Bronchial epithelial cell (primary cell): ENCODE measurements at regions not wholly inside any gene's neighbourhood (a gene's known extent, or its start where the extent isn't known, plus 50 kb on each side); places are given as distances from the start of the nearest gene placed in this dataset.

Experiments
- DNase-seq: peaks from one replicate; pipeline ENCODE4 v3.0.0-alpha.2; 2010; ENCODE audit warnings: low read depth
- FAIRE-seq: peaks from 2 replicates; lab custom pipeline; 2011; peaks lifted over from hg19 to GRCh38; lab: Jason Lieb, UNC
- H3K27me3 ChIP-seq: 2 replicates; pipeline ENCODE4 v1.5.1; 2011; ENCODE audit warnings: low read length; ENCODE audit not compliant: control insufficient read depth, insufficient read depth
- H3K36me3 ChIP-seq: 2 replicates; pipeline ENCODE4 v1.5.1; 2011; ENCODE audit warnings: low read length; ENCODE audit not compliant: control insufficient read depth, insufficient read depth
- H3K4me3 ChIP-seq: 2 replicates; pipeline ENCODE4 v1.5.1; 2011; ENCODE audit warnings: mild to moderate bottlenecking, low read depth, low read length, control low read depth
- TF ChIP-seq, protein P1 (sequence below): IDR thresholded peaks from 2 replicates; pipeline ENCODE4 v1.5.1; 2011; ENCODE audit warnings: mild to moderate bottlenecking, moderate library complexity, low read length, control low read depth, inconsistent platforms; ENCODE audit not compliant: insufficient read depth, severe bottlenecking

- no peak for DNase-seq
- Histone ChIP-seq H3K36me3 (no peaks in the 10 kb centered on the region), H3K27me3 (no peaks in the 10 kb centered on the region), H3K4me3 (no peak overlapping the region)
- TF ChIP-seq, protein P1, sequence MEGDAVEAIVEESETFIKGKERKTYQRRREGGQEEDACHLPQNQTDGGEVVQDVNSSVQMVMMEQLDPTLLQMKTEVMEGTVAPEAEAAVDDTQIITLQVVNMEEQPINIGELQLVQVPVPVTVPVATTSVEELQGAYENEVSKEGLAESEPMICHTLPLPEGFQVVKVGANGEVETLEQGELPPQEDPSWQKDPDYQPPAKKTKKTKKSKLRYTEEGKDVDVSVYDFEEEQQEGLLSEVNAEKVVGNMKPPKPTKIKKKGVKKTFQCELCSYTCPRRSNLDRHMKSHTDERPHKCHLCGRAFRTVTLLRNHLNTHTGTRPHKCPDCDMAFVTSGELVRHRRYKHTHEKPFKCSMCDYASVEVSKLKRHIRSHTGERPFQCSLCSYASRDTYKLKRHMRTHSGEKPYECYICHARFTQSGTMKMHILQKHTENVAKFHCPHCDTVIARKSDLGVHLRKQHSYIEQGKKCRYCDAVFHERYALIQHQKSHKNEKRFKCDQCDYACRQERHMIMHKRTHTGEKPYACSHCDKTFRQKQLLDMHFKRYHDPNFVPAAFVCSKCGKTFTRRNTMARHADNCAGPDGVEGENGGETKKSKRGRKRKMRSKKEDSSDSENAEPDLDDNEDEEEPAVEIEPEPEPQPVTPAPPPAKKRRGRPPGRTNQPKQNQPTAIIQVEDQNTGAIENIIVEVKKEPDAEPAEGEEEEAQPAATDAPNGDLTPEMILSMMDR = no peak
- no peak for FAIRE-seq
Observed at GRCh38 chr5:67971223-67971830, 244.2 kb upstream of the PIK3R1 start.

DNA sequence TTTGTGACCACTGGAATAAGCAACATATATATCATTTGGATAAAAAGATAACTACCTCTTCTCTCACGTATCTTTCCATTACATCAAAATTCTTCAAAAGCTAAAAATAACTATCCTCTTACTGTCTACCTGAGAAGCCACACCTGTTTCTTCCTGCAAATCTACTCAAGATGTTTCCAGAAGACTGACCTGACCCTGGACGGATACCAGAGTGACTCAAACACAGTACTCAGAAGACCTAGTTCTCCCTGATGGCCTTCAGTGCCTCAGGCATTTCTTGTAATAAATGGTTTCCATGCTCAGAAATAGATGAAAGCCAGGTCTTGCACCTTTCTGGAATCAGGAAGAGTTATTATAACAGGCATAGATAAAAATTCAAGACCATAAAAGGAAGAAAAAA is 245.9 kb upstream of the PIK3R1 start:
- peak; percentile 27 for DNase-seq
- FAIRE-seq = peak; percentile 28

GRCh38 chr5:67969176-67969575 is 246.4 kb upstream of the PIK3R1 start:
- Histone ChIP-seq H3K4me3 (no peak overlapping the region), H3K27me3 (no peaks in the 10 kb centered on the region), H3K36me3 (no peaks in the 10 kb centered on the region)
- FAIRE-seq (no peak), DNase-seq (no peak)
- TF ChIP-seq, protein P1 = no peak

More for the DNA sequence above, 245.9 kb upstream of the PIK3R1 start:
- H3K4me3 ChIP-seq = no peak overlapping the region
- H3K36me3 ChIP-seq = no peaks in the 10 kb centered on the region
- no peaks in the 10 kb centered on the region for H3K27me3 ChIP-seq
- TF ChIP-seq, protein P1 = no peak

DNA sequence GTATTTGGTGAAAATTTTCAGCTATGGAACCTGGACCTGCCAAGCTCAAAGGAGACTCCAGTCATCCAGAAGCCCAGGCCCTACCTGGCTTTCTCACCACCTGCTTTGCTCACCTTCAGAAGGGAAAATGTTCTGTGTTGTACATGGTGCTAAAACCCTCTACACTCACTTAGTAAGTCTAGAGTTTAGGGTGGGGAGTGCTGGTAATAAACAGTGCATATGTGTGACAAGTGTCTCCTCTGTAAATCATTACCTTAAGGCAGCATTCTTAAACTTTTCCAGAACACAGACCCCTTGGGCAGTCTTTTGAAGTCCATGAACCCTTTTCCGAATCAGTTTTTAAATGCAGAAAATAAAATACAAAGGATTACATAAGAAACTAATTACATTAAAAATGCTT is 248.8 kb upstream of the PIK3R1 start:
- H3K4me3 ChIP-seq = no peak overlapping the region
- TF ChIP-seq, protein P1 = no peak
- FAIRE-seq (no peak), DNase-seq (no peak)
- no peaks in the 10 kb centered on the region for H3K27me3 ChIP-seq
- H3K36me3 ChIP-seq = no peaks in the 10 kb centered on the region

- Histone ChIP-seq H3K36me3 (no peaks in the 10 kb centered on the region), H3K4me3 (no peak overlapping the region), H3K27me3 (no peaks in the 10 kb centered on the region)
- peak; percentile 10 for DNase-seq
- TF ChIP-seq, protein P1 = no peak
- FAIRE-seq = no peak
Observed at GRCh38 chr5:67964619-67965018, 250.9 kb upstream of the PIK3R1 start.
